LoVo (cell line): ENCODE measurements at regions not wholly inside any gene's neighbourhood (a gene's known extent, or its start where the extent isn't known, plus 50 kb on each side); places are given as distances from the start of the nearest gene placed in this dataset.
A peak's percentile ranks its signal among the peaks of the same experiment; 100 is the strongest.
"Not testable (repeated sequence)": the region's sequence is repeated elsewhere in the genome, so short reads cannot be mapped to it uniquely, and the experiment has no call there.

ENCODE experiments used
- DNase-seq: peaks from one replicate; pipeline ENCODE4 v3.0.0-alpha.2; 2016; ENCODE audit warnings: low spot score

GRCh38 chr21:33972539-33972938, 56.9 kb upstream of the ATP5PO start:
- no peak for DNase-seq

GRCh38 chr21:33971492-33972013, 55.9 kb upstream of the ATP5PO start:
- peak; percentile 71 for DNase-seq

GRCh38 chr21:33969581-33969980, 54.0 kb upstream of the ATP5PO start:
- no peak for DNase-seq

- no peak for DNase-seq
Measured at GRCh38 chr21:33968995-33969348, 53.4 kb upstream of the ATP5PO start.

GRCh38 chr21:33968080-33968994, 52.7 kb upstream of the ATP5PO start:
- DNase-seq: peak; percentile 69

GRCh38 chr21:33967086-33967571, 51.5 kb upstream of the ATP5PO start:
- no peak for DNase-seq

- DNase-seq: no peak
Measured at GRCh38 chr21:33966324-33966949, 50.8 kb upstream of the ATP5PO start.

GRCh38 chr21:33965662-33966061, 50.1 kb upstream of the ATP5PO start:
- DNase-seq: not testable (repeated sequence)
